ENCODE measurements at regions not wholly inside any gene's neighbourhood (a gene's known extent, or its start where the extent isn't known, plus 50 kb on each side); places are given as distances from the start of the nearest gene placed in this dataset.

- no peak for TF ChIP-seq CTCF (IDR thresholded peaks at IDR 0.05; ENCODE audit: extremely low read depth, missing control alignments)
- no peak for DNase-seq (ENCODE audit: low spot score)
Observed at GRCh38 chr12:115440438-115440837, 756.5 kb upstream of the TBX3 start.

DNA sequence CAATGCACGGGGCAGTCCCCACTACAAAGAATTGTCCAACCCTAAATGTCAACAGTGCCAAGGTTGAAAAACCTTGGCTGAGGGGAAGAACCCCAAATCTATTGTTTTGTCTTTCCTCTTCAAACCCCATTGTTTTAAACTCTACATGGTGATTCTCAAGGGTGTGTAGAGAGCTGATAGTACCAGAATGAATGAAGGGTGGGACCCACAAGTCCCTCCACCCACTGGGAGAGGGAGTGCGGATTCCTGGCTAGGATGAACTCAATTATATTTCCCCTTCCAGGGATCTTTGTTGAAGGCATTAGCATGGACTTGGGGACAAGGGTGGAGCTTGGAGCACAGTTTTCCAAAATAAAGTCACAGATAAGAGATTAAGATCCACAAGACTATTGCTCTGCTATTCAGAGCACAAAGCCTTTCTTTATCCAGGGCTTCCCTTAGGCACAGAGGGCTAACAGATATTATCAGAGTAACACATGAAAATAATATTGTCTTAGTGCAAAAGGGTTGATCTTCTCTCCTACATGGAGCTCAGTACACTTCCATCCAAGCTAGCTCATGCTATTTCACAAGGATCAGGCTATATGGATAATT is 755.1 kb upstream of the TBX3 start:
- TF ChIP-seq CTCF (IDR thresholded peaks at IDR 0.05; ENCODE audit: extremely low read depth, missing control alignments), result no peak
- DNase-seq (ENCODE audit: low spot score), result no peak

- DNase-seq (ENCODE audit: low spot score), result no peak
- no peak for TF ChIP-seq CTCF (IDR thresholded peaks at IDR 0.05; ENCODE audit: extremely low read depth, missing control alignments)
Observed at GRCh38 chr12:115438314-115438713, 754.3 kb upstream of the TBX3 start.

DNA sequence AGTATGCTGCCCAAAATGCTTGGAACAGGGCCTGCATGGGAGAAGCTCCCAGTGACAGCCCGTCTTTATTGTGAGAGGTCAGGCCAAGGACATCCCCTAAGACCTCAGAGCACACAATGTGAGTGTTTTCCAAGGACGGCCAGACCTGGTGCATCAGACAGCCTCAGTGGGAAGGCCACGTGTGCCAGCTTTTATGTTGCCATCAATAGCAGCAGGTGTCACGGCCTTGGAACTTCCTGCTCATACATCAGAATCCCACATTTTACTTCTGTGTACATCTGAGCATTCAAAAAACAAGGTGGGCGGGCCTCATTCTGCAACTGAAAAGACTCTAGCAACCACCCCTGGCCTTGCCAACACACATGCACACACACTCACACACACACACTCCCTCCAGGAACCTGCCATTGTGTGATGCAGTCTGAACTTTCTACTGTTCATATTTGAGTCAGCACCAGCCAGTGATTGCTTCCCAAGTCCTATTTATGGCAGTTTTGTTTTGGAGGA is 753.1 kb upstream of the TBX3 start:
- no peak for DNase-seq (ENCODE audit: low spot score)
- TF ChIP-seq CTCF (IDR thresholded peaks at IDR 0.05; ENCODE audit: extremely low read depth, missing control alignments), result no peak

- TF ChIP-seq CTCF (IDR thresholded peaks at IDR 0.05; ENCODE audit: extremely low read depth, missing control alignments), result no peak
- DNase-seq (ENCODE audit: low spot score), result no peak
Observed at GRCh38 chr12:115433014-115433634, 749.1 kb upstream of the TBX3 start.

- DNase-seq (ENCODE audit: low spot score), result no peak
- TF ChIP-seq CTCF (IDR thresholded peaks at IDR 0.05; ENCODE audit: extremely low read depth, missing control alignments), result no peak
Observed at GRCh38 chr12:115430636-115431035, 746.7 kb upstream of the TBX3 start.

GRCh38 chr12:115426732-115427131 is 742.8 kb upstream of the TBX3 start:
- DNase-seq (ENCODE audit: low spot score), result no peak
- TF ChIP-seq CTCF (IDR thresholded peaks at IDR 0.05; ENCODE audit: extremely low read depth, missing control alignments), result no peak

Measured in GM20000 (cell line).